CD4-positive, alpha-beta T cell (primary cell): ENCODE measurements at regions not wholly inside any gene's neighbourhood (a gene's known extent, or its start where the extent isn't known, plus 50 kb on each side); places are given as distances from the start of the nearest gene placed in this dataset.

ENCODE experiments used
- ATAC-seq: fragments of 200-7000 bp; cut with Tn5 transposase; one replicate; pipeline ENCODE4 v1.10.0; 2022; ENCODE audit warnings: mild to moderate bottlenecking; ENCODE audit not compliant: poor library complexity
- CTCF ChIA-PET: fragments of 350-600 bp; sonication (Branson Sonifier 250); formaldehyde crosslinking; loops from one replicate; lab custom pipeline; 2021; ENCODE audit warnings: antibody characterized with exemption, inconsistent platforms; lab: Charles Lee
- POLR2A ChIA-PET: fragments of 350-600 bp; sonication (Branson Sonifier 250); formaldehyde crosslinking; loops from one replicate; lab custom pipeline; 2021; ENCODE audit warnings: antibody characterized with exemption, inconsistent platforms; lab: Charles Lee
- DNase-seq, 14 experiments: peaks; one replicate each; pipeline ENCODE4 v3.0.0-alpha.2; 2013 to 2020; ENCODE audit warnings: mixed read lengths in 2 of 14
- H3K27ac ChIP-seq, 2 donors: one replicate each; pipeline versions ENCODE4 v1.5.1 to v1.7.0; 2013; ENCODE audit warnings: low read length in 2 of 2, low read depth in 1 of 2, mild to moderate bottlenecking in 1 of 2
- H3K27me3 ChIP-seq, 2 experiments: 1 replicate in 1 of 2; 2 replicates in 1 of 2; pipeline versions ENCODE4 v1.6.1 to v1.7.0; 2013; ENCODE audit warnings: low read length in 2 of 2, control low read depth in 1 of 2, mild to moderate bottlenecking in 1 of 2, moderate library complexity in 1 of 2; ENCODE audit not compliant: insufficient read depth in 2 of 2, control insufficient read depth in 1 of 2
- H3K36me3 ChIP-seq: one replicate; pipeline ENCODE4 v1.6.1; 2013; ENCODE audit warnings: low read length, control low read depth; ENCODE audit not compliant: insufficient read depth
- H3K4me1 ChIP-seq: one replicate; pipeline ENCODE4 v1.6.1; 2013; ENCODE audit warnings: low read length, control low read depth; ENCODE audit not compliant: insufficient read depth
- H3K4me3 ChIP-seq: one replicate; pipeline ENCODE4 v1.5.1; 2013; ENCODE audit warnings: mild to moderate bottlenecking, low read length, moderate library complexity
- H3K9me3 ChIP-seq, 2 experiments: 1 replicate in 1 of 2; 2 replicates in 1 of 2; pipeline versions ENCODE4 v1.6.1 to v1.7.0; 2013; ENCODE audit warnings: low read length in 2 of 2, mild to moderate bottlenecking in 2 of 2, control low read depth in 1 of 2, moderate library complexity in 1 of 2; ENCODE audit not compliant: control insufficient read depth in 1 of 2, insufficient read depth in 1 of 2
- H3K27ac Mint-ChIP-seq: one replicate; pipeline ENCODE4 v1.8.0; 2020; ENCODE audit warnings: mixed read lengths
- H3K27me3 Mint-ChIP-seq: one replicate; pipeline ENCODE4 v1.8.0; 2021; ENCODE audit warnings: mixed read lengths
- H3K36me3 Mint-ChIP-seq: one replicate; pipeline ENCODE4 v1.8.0; 2021; ENCODE audit warnings: low read depth, mixed read lengths
- H3K4me1 Mint-ChIP-seq: one replicate; pipeline ENCODE4 v1.8.0; 2021; ENCODE audit warnings: low read depth, mixed read lengths
- H3K4me3 Mint-ChIP-seq: one replicate; pipeline ENCODE4 v1.8.0; 2020; ENCODE audit warnings: mild to moderate bottlenecking, mixed read lengths
- H3K9me3 Mint-ChIP-seq: one replicate; pipeline ENCODE4 v1.8.0; 2020; ENCODE audit warnings: mixed read lengths
- intact Hi-C, 2 experiments: fragments of 100-400 bp; cut with DNase I in 1 of 2; cut with micrococcal nuclease in 1 of 2; formaldehyde crosslinking; loops; one replicate each; pipeline versions ENCODE4 v1.15.1 to v1.9.0; 2023 to 2025; cut with DNase I, micrococcal nuclease
- TF ChIP-seq, protein P1 (sequence below): fragments of 200-600 bp; IDR thresholded peaks from one replicate; pipeline ENCODE4 v1.8.0; 2022; ENCODE audit warnings: antibody characterized with exemption, mild to moderate bottlenecking

GRCh38 chr2:19442731-19443130 is 84.3 kb upstream of the OSR1 start:
- ChIA-PET POLR2A (no interaction called here), CTCF (no interaction called here)
- DNase-seq (no peak), ATAC-seq (no peak)
- Histone ChIP-seq H3K27me3 (no peaks in the 10 kb centered on the region), H3K36me3 (no peaks in the 10 kb centered on the region), H3K9me3 (peaks cover 0 to 3% of the 10 kb centered on the region in 2 experiments), H3K4me1 (no peaks in the 10 kb centered on the region), H3K4me3 (no peak overlapping the region), H3K27ac (no peak overlapping the region)
- no peaks in the 10 kb centered on the region for H3K36me3 Mint-ChIP-seq
- intact Hi-C loops: no loop called here
- no peaks in the 10 kb centered on the region for H3K9me3 Mint-ChIP-seq
- H3K4me1 Mint-ChIP-seq: no peaks in the 10 kb centered on the region
- peaks cover 21% of the 10 kb centered on the region for H3K27me3 Mint-ChIP-seq
- no peak overlapping the region for H3K4me3 Mint-ChIP-seq
- H3K27ac Mint-ChIP-seq: no peak overlapping the region
- TF ChIP-seq, protein P1, sequence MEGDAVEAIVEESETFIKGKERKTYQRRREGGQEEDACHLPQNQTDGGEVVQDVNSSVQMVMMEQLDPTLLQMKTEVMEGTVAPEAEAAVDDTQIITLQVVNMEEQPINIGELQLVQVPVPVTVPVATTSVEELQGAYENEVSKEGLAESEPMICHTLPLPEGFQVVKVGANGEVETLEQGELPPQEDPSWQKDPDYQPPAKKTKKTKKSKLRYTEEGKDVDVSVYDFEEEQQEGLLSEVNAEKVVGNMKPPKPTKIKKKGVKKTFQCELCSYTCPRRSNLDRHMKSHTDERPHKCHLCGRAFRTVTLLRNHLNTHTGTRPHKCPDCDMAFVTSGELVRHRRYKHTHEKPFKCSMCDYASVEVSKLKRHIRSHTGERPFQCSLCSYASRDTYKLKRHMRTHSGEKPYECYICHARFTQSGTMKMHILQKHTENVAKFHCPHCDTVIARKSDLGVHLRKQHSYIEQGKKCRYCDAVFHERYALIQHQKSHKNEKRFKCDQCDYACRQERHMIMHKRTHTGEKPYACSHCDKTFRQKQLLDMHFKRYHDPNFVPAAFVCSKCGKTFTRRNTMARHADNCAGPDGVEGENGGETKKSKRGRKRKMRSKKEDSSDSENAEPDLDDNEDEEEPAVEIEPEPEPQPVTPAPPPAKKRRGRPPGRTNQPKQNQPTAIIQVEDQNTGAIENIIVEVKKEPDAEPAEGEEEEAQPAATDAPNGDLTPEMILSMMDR: no peak

DNA sequence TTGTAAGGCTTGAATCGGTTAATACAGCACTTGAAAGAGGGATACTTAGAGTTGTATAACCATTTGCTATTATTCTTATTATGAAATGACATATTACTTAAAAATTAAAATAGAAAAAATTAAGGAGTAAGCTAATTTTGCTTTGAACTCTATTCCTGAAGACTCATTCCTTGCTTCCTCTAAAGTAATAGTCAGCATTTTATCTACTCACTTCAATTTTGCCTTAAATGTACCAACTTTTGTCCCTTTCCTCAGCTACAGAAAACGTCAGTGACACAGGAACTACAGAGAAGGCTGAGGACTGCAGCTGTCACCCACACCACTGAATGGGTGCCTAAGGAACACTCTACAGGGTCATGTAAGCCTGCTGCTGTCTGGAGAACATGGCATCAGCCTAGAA is 80.7 kb upstream of the OSR1 start:
- Mint-ChIP-seq H3K4me3 (no peak overlapping the region), H3K27ac (no peak overlapping the region), H3K36me3 (no peaks in the 10 kb centered on the region), H3K4me1 (no peaks in the 10 kb centered on the region), H3K27me3 (peaks cover 17% of the 10 kb centered on the region), H3K9me3 (no peaks in the 10 kb centered on the region)
- TF ChIP-seq, protein P1: no peak
- no peak for ATAC-seq
- ChIA-PET CTCF (interaction anchor here (1.1 kb wide), 1 partner anchor 9 kb away, joined by 3 read pairs; no protein-coding TSS in a partner anchor), POLR2A (no interaction called here)
- no peak for DNase-seq
- Histone ChIP-seq H3K4me3 (no peak overlapping the region), H3K9me3 (peaks cover 0 to 3% of the 10 kb centered on the region in 2 experiments), H3K36me3 (no peaks in the 10 kb centered on the region), H3K4me1 (no peaks in the 10 kb centered on the region), H3K27me3 (peaks cover 0 to 5% of the 10 kb centered on the region in 2 experiments), H3K27ac (no peak overlapping the region)
- intact Hi-C loops: no loop called here

DNA sequence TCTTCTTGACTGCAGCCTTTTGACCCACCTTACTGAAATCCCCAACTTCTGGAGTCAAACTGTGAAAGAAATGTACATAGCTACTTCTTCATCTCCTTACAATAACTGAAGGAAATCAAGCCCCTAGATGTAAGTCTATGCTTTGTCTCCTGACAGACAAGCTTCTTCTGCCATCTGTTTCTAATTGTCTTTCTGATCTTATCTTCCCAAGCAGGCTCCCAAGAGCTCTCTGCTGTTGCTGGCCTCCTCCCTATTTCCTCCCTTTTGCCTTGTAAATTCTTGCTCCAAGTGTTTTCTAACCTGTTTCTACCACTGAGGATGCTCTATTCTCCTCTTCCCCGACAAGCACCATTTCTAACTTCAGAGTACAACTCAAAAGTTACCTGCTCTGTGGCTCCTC is 77.4 kb upstream of the OSR1 start:
- no peaks in the 10 kb centered on the region for H3K36me3 Mint-ChIP-seq
- Histone ChIP-seq H3K27me3 (peaks cover 4 to 5% of the 10 kb centered on the region in 2 experiments), H3K4me3 (no peak overlapping the region), H3K36me3 (no peaks in the 10 kb centered on the region), H3K9me3 (peaks cover 0 to 3% of the 10 kb centered on the region in 2 experiments), H3K27ac (no peak overlapping the region), H3K4me1 (no peaks in the 10 kb centered on the region)
- ChIA-PET CTCF (no interaction called here), POLR2A (interaction anchor here (0.8 kb wide), 1 partner anchor 384 kb away, joined by 3 read pairs; no protein-coding TSS in a partner anchor)
- DNase-seq (no peak), ATAC-seq (no peak)
- H3K9me3 Mint-ChIP-seq: no peaks in the 10 kb centered on the region
- TF ChIP-seq, protein P1: no peak
- no peak overlapping the region for H3K27ac Mint-ChIP-seq
- intact Hi-C loops: no loop called here
- peaks cover 20% of the 10 kb centered on the region for H3K27me3 Mint-ChIP-seq
- H3K4me1 Mint-ChIP-seq: no peaks in the 10 kb centered on the region
- no peak overlapping the region for H3K4me3 Mint-ChIP-seq
